SU-DHL-6 (cell line): ENCODE measurements at regions not wholly inside any gene's neighbourhood (a gene's known extent, or its start where the extent isn't known, plus 50 kb on each side); places are given as distances from the start of the nearest gene placed in this dataset.
"Not testable (repeated sequence)": the region's sequence is repeated elsewhere in the genome, so short reads cannot be mapped to it uniquely, and the experiment has no call there.

ENCODE experiments used
- CTCF ChIP-seq: fragments of 200-600 bp; sonication (generic); IDR thresholded peaks from one replicate; pipeline ENCODE4 v1.5.1; 2017; ENCODE audit warnings: antibody characterized with exemption, mild to moderate bottlenecking, low read length, moderate library complexity; ENCODE audit not compliant: insufficient read depth, poor library complexity, severe bottlenecking
- EZH2phosphoT487 ChIP-seq: fragments of 200-600 bp; sonication (generic), shearing (Covaris generic); conservative IDR thresholded peaks from 2 replicates; pipeline ENCODE4 v1.6.1; 2018; ENCODE audit warnings: mild to moderate bottlenecking, antibody characterized with exemption, low read length, moderate library complexity, mixed read lengths

- not testable (repeated sequence) for TF ChIP-seq CTCF, EZH2phosphoT487
Observed at GRCh38 chr7:89718941-89719340, 435.3 kb upstream of the STEAP1 start.
